Loucy (cell line): ENCODE measurements at regions not wholly inside any gene's neighbourhood (a gene's known extent, or its start where the extent isn't known, plus 50 kb on each side); places are given as distances from the start of the nearest gene placed in this dataset.

Experiments
- H2AFZ ChIP-seq: fragments of 200-600 bp; sonication (generic); 2 replicates; pipeline ENCODE4 v1.6.0; 2016; ENCODE audit warnings: antibody characterized with exemption, mild to moderate bottlenecking, low read length, moderate library complexity
- H3F3A ChIP-seq: fragments of 200-600 bp; 2 replicates; pipeline ENCODE4 v1.6.0; 2016; ENCODE audit warnings: antibody characterized with exemption, low read depth, mild to moderate bottlenecking
- H3K27me3 ChIP-seq: fragments of 200-600 bp; sonication (generic); 2 replicates; pipeline ENCODE4 v1.6.1; 2014; ENCODE audit warnings: low read length, mild to moderate bottlenecking; ENCODE audit not compliant: insufficient read depth, poor library complexity, severe bottlenecking
- H3K36me3 ChIP-seq: fragments of 200-600 bp; sonication (generic); 2 replicates; pipeline ENCODE4 v1.6.1; 2016; ENCODE audit warnings: low read length; ENCODE audit not compliant: insufficient read depth
- H3K4me1 ChIP-seq: fragments of 200-600 bp; sonication (generic); 2 replicates; pipeline ENCODE4 v1.5.1; 2014; ENCODE audit warnings: low read length, mild to moderate bottlenecking; ENCODE audit not compliant: insufficient read depth, poor library complexity, severe bottlenecking
- H3K4me2 ChIP-seq: fragments of 200-600 bp; sonication (generic); 2 replicates; pipeline ENCODE4 v1.6.0; 2014; ENCODE audit warnings: antibody characterized with exemption, low read length, low read depth, mild to moderate bottlenecking; ENCODE audit not compliant: poor library complexity, severe bottlenecking
- H3K4me3 ChIP-seq: fragments of 200-600 bp; sonication (generic); 2 replicates; pipeline ENCODE4 v1.5.1; 2014; ENCODE audit warnings: low read length, mild to moderate bottlenecking, mixed read lengths; ENCODE audit not compliant: poor library complexity, severe bottlenecking
- H3K79me2 ChIP-seq: fragments of 200-600 bp; sonication (generic); 2 replicates; pipeline ENCODE4 v1.6.1; 2014; ENCODE audit warnings: low read length; ENCODE audit not compliant: insufficient read depth
- H3K9ac ChIP-seq: fragments of 200-600 bp; sonication (generic); 2 replicates; pipeline ENCODE4 v1.6.0; 2014; ENCODE audit warnings: mild to moderate bottlenecking, low read depth, low read length, moderate library complexity; ENCODE audit not compliant: poor library complexity, severe bottlenecking
- H3K9me2 ChIP-seq: fragments of 200-600 bp; sonication (generic); replicated peaks from 2 replicates; pipeline ENCODE4 v1.6.1; 2016; ENCODE audit warnings: low read depth, low read length, mixed read lengths
- H3K9me3 ChIP-seq: fragments of 200-600 bp; sonication (generic); 2 replicates; pipeline ENCODE4 v1.6.1; 2014; ENCODE audit warnings: mild to moderate bottlenecking, antibody characterized with exemption, low read length, low read depth; ENCODE audit not compliant: insufficient read depth
- H4K20me1 ChIP-seq: fragments of 200-600 bp; sonication (generic); 2 replicates; pipeline ENCODE4 v1.6.0; 2014; ENCODE audit warnings: antibody characterized with exemption, low read length, mild to moderate bottlenecking; ENCODE audit not compliant: insufficient read depth, poor library complexity, severe bottlenecking
- EZH2phosphoT487 ChIP-seq: fragments of 200-600 bp; IDR thresholded peaks from 2 replicates; pipeline ENCODE4 v1.6.1; 2018; ENCODE audit warnings: antibody characterized with exemption, mild to moderate bottlenecking, moderate library complexity, borderline replicate concordance
- TF ChIP-seq, protein P1 (sequence below): fragments of 200-600 bp; sonication (generic); conservative IDR thresholded peaks from 2 replicates; pipeline ENCODE4 v1.5.1; 2014; ENCODE audit warnings: mild to moderate bottlenecking, antibody characterized with exemption, low read length

DNA sequence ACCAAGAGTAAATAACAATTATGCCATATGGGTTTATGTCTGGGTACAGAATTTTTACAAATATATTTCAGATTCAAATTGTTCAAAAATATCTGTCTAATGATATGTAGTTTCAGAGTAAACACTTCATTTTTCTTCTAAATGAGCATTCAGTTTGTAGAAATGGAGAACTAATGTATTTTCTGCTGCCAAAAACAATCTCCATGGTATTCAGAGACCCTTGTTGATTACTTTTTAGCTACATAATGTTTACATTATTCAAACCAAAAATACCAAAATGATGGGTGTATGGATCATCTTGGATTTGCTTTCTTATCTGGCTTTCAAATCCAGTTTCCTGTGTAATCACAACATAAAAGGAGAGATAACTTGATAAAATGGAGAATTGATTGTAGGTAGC, 576.0 kb upstream of the CDH4 start:
- no peak overlapping the region for H2AFZ ChIP-seq
- no peaks in the 10 kb centered on the region for H4K20me1 ChIP-seq
- TF ChIP-seq EZH2phosphoT487: no peak
- TF ChIP-seq, protein P1, sequence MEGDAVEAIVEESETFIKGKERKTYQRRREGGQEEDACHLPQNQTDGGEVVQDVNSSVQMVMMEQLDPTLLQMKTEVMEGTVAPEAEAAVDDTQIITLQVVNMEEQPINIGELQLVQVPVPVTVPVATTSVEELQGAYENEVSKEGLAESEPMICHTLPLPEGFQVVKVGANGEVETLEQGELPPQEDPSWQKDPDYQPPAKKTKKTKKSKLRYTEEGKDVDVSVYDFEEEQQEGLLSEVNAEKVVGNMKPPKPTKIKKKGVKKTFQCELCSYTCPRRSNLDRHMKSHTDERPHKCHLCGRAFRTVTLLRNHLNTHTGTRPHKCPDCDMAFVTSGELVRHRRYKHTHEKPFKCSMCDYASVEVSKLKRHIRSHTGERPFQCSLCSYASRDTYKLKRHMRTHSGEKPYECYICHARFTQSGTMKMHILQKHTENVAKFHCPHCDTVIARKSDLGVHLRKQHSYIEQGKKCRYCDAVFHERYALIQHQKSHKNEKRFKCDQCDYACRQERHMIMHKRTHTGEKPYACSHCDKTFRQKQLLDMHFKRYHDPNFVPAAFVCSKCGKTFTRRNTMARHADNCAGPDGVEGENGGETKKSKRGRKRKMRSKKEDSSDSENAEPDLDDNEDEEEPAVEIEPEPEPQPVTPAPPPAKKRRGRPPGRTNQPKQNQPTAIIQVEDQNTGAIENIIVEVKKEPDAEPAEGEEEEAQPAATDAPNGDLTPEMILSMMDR: no peak
- H3K79me2 ChIP-seq: no peaks in the 10 kb centered on the region
- no peaks in the 10 kb centered on the region for H3K9me2 ChIP-seq
- H3K4me3 ChIP-seq: no peak overlapping the region
- H3K4me2 ChIP-seq: no peak overlapping the region
- no peaks in the 10 kb centered on the region for H3K36me3 ChIP-seq
- no peaks in the 10 kb centered on the region for H3K9me3 ChIP-seq
- no peaks in the 10 kb centered on the region for H3K27me3 ChIP-seq
- no peaks in the 10 kb centered on the region for H3F3A ChIP-seq
- H3K4me1 ChIP-seq: no peaks in the 10 kb centered on the region
- no peak overlapping the region for H3K9ac ChIP-seq

DNA sequence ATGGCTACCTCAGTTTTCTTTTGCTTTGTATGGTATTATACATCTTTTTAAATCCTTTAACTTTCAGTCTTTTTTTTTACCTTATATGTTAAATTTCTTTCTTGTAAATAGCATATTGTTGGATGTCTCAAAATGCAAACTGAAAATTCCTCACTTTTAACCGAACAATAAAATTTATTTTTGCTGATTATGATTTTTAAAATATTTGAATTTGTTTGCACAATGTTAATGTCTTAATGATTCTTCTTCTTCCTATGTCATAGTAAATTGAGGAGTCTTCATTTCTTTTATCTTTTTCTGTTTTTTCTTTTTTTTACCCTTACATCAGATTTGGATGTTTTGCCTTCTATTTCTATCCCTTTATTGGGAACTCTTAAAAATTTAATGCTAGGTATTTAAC, 574.2 kb upstream of the CDH4 start:
- Histone ChIP-seq H3K9ac (no peak overlapping the region), H3K27me3 (no peaks in the 10 kb centered on the region), H3K9me3 (no peaks in the 10 kb centered on the region), H3K4me3 (no peak overlapping the region), H3K9me2 (no peaks in the 10 kb centered on the region), H2AFZ (no peak overlapping the region), H3K79me2 (no peaks in the 10 kb centered on the region), H3K36me3 (no peaks in the 10 kb centered on the region), H3F3A (no peaks in the 10 kb centered on the region), H3K4me2 (no peak overlapping the region), H4K20me1 (no peaks in the 10 kb centered on the region), H3K4me1 (no peaks in the 10 kb centered on the region)
- TF ChIP-seq, protein P1: no peak
- TF ChIP-seq EZH2phosphoT487: no peak

DNA sequence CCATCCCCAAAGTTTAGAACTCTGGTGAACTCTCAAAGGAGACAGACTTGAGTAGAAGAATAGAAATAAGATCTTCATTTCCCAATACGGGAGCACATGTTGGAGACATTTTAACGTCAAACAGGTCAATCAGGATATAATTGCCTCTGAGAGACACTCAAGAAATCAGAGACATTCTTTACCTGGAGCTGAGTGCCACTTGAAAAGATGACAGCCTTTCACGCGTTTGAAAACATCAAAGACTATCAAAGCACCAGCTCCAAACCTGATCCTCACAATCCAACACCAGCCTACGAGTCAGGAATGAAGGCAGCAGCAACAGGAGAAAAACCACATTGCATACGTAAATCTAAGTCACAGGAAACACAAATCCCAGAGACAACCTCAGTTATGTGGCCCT, 571.5 kb upstream of the CDH4 start:
- no peak overlapping the region for H3K9ac ChIP-seq
- TF ChIP-seq EZH2phosphoT487: no peak
- TF ChIP-seq, protein P1: no peak

More for the DNA sequence above, 571.5 kb upstream of the CDH4 start:
- Histone ChIP-seq H3K36me3 (no peaks in the 10 kb centered on the region), H3F3A (no peaks in the 10 kb centered on the region), H3K9me3 (no peaks in the 10 kb centered on the region), H3K4me2 (no peak overlapping the region), H3K27me3 (no peaks in the 10 kb centered on the region), H3K4me1 (no peaks in the 10 kb centered on the region), H3K4me3 (no peak overlapping the region), H3K9me2 (no peaks in the 10 kb centered on the region), H3K79me2 (no peaks in the 10 kb centered on the region), H2AFZ (no peak overlapping the region), H4K20me1 (no peaks in the 10 kb centered on the region)
